NCI-H748 (cell line): ENCODE measurements at regions not wholly inside any gene's neighbourhood (a gene's known extent, or its start where the extent isn't known, plus 50 kb on each side); places are given as distances from the start of the nearest gene placed in this dataset.

Experiments used
- DNase-seq: peaks from one replicate; lab custom pipeline; 2025; ENCODE audit not compliant: unreplicated experiment; lab: John Stamatoyannopoulos, UW

- peak; percentile 96 for DNase-seq
Observed at GRCh38 chr22:49017482-49018329, 810.0 kb downstream of the BRD1 start.

GRCh38 chr22:49016909-49017481, 810.7 kb downstream of the BRD1 start:
- no peak for DNase-seq

GRCh38 chr22:49015993-49016908, 811.4 kb downstream of the BRD1 start:
- no peak for DNase-seq

- DNase-seq, result peak; percentile 95
Observed at GRCh38 chr22:49015459-49015858, 812.2 kb downstream of the BRD1 start.

- DNase-seq, result no peak
Observed at GRCh38 chr22:49014227-49015201, 813.2 kb downstream of the BRD1 start.

- no peak for DNase-seq
Observed at GRCh38 chr22:49013707-49014106, 814.0 kb downstream of the BRD1 start.

GRCh38 chr22:49012712-49013395, 814.8 kb downstream of the BRD1 start:
- DNase-seq, result no peak

GRCh38 chr22:49011769-49012648, 815.7 kb downstream of the BRD1 start:
- no peak for DNase-seq

- no peak for DNase-seq
Observed at GRCh38 chr22:49011379-49011768, 816.3 kb downstream of the BRD1 start.

GRCh38 chr22:49010901-49011300, 816.8 kb downstream of the BRD1 start:
- no peak for DNase-seq

- no peak for DNase-seq
Observed at GRCh38 chr22:49010070-49010863, 817.4 kb downstream of the BRD1 start.

GRCh38 chr22:49009359-49010063, 818.2 kb downstream of the BRD1 start:
- DNase-seq, result no peak

GRCh38 chr22:49008682-49009235, 818.9 kb downstream of the BRD1 start:
- DNase-seq, result no peak

GRCh38 chr22:49007013-49007653, 820.5 kb downstream of the BRD1 start:
- DNase-seq, result no peak

- no peak for DNase-seq
Observed at GRCh38 chr22:49006207-49007012, 821.3 kb downstream of the BRD1 start.

- DNase-seq, result no peak
Observed at GRCh38 chr22:49005557-49005956, 822.1 kb downstream of the BRD1 start.
